ENCODE measurements at regions not wholly inside any gene's neighbourhood (a gene's known extent, or its start where the extent isn't known, plus 50 kb on each side); places are given as distances from the start of the nearest gene placed in this dataset.

- H3K9me3 ChIP-seq (ENCODE audit: control insufficient read depth, insufficient read depth, low read depth, low read length): no peaks in the 10 kb centered on the region
- no peak overlapping the region for H3K4me3 ChIP-seq (ENCODE audit: low read depth, low read length)
- CTCF ChIA-PET: interaction anchor here (0.5 kb wide), 1 partner anchor 820 kb away, joined by 5 read pairs; no protein-coding TSS in a partner anchor
- no peaks in the 10 kb centered on the region for H3K36me3 ChIP-seq (ENCODE audit: control insufficient read depth in 2 of 2, insufficient read depth in 1 of 2, low read length in 2 of 2)
- H3K27ac ChIP-seq (ENCODE audit: extremely low read depth, low read depth, low read length): no peak overlapping the region
- TF ChIP-seq ZNF214 (tag by site-specific recombination; IDR thresholded peaks at IDR 0.05; ENCODE audit: borderline replicate concordance) (no peak), SCRT1 (tag by site-specific recombination; IDR thresholded peaks at IDR 0.05; ENCODE audit: borderline replicate concordance) (no peak), ZNF654 (tag by site-specific recombination; IDR thresholded peaks at IDR 0.05; ENCODE audit: low read depth) (no peak), KLF1 (tag by site-specific recombination; IDR thresholded peaks at IDR 0.05) (no peak), HOXD13 (CRISPR knock-in tag; IDR thresholded peaks at IDR 0.05; ENCODE audit: borderline replicate concordance) (no peak), SCRT2 (tag by site-specific recombination; IDR thresholded peaks at IDR 0.05) (no peak), ZNF791 (tag by site-specific recombination; IDR thresholded peaks at IDR 0.05) (no peak), ZNF658 (tag by site-specific recombination; IDR thresholded peaks at IDR 0.05) (no peak), ZNF366 (tag by site-specific recombination; conservative IDR thresholded peaks at IDR 0.05) (no peak), ZBTB11 (tag by site-specific recombination; conservative IDR thresholded peaks at IDR 0.05; ENCODE audit: low read depth) (no peak), ZNF19 (tag by site-specific recombination; IDR thresholded peaks at IDR 0.05; ENCODE audit: low read depth) (no peak), ZNF169 (tag by site-specific recombination; IDR thresholded peaks at IDR 0.05) (no peak), ZIC2 (tag by site-specific recombination; IDR thresholded peaks at IDR 0.05) (no peak), ZBTB7A (tag by site-specific recombination; IDR thresholded peaks at IDR 0.05; ENCODE audit: low read depth) (no peak), TCF7L2 (IDR thresholded peaks at IDR 0.05; ENCODE audit: borderline replicate concordance, low read depth, low read length) (no peak)
- no peaks in the 10 kb centered on the region; the same call in 1 of the 2 replicates for H3K4me1 ChIP-seq (ENCODE audit: control insufficient read depth, insufficient read depth, low read length)
- POLR2A ChIA-PET: no interaction called here
Observed at GRCh38 chr14:104421892-104422828, 157.4 kb upstream of the C14orf180 start.

- no peaks in the 10 kb centered on the region; the same call in 1 of the 2 replicates for H3K4me1 ChIP-seq (ENCODE audit: control insufficient read depth, insufficient read depth, low read length)
- ChIA-PET POLR2A (no interaction called here), CTCF (interaction anchor here (0.5 kb wide), 1 partner anchor 821 kb away, joined by 5 read pairs; no protein-coding TSS in a partner anchor)
- H3K4me3 ChIP-seq (ENCODE audit: low read depth, low read length): no peak overlapping the region
- no peaks in the 10 kb centered on the region for H3K36me3 ChIP-seq (ENCODE audit: control insufficient read depth in 2 of 2, insufficient read depth in 1 of 2, low read length in 2 of 2)
- TF ChIP-seq MEIS1 (CRISPR knock-in tag; IDR thresholded peaks at IDR 0.05; ENCODE audit: borderline replicate concordance) (no peak), ZNF792 (tag by site-specific recombination; IDR thresholded peaks at IDR 0.05) (no peak), ZNF292 (tag by site-specific recombination; IDR thresholded peaks at IDR 0.05; ENCODE audit: borderline replicate concordance, low read depth) (no peak)
- H3K9me3 ChIP-seq (ENCODE audit: control insufficient read depth, insufficient read depth, low read depth, low read length): no peaks in the 10 kb centered on the region
- no peak overlapping the region for H3K27ac ChIP-seq (ENCODE audit: extremely low read depth, low read depth, low read length)
Observed at GRCh38 chr14:104422837-104423681, 156.5 kb upstream of the C14orf180 start.

All from HEK293 (cell line).